Tibial nerve (tissue), 3 donors: ENCODE measurements at regions not wholly inside any gene's neighbourhood (a gene's known extent, or its start where the extent isn't known, plus 50 kb on each side); places are given as distances from the start of the nearest gene placed in this dataset.

Experiments
- POLR2A ChIP-seq, 2 donors: fragments of 450-650 bp; IDR thresholded peaks; one replicate each; pipeline ENCODE4 v1.6.1; 2017; ENCODE audit warnings: antibody characterized with exemption in 2 of 2, mild to moderate bottlenecking in 2 of 2, moderate library complexity in 2 of 2
- TF ChIP-seq, protein P1 (sequence below), 5 experiments: fragments of 200-600 bp in 3 of 5; fragments of 450-650 bp in 2 of 5; sonication (generic) in 3 of 5; IDR thresholded peaks; one replicate each; pipeline ENCODE4 v1.5.1; 2016 to 2019; ENCODE audit warnings: antibody characterized with exemption in 5 of 5, mild to moderate bottlenecking in 3 of 5, moderate library complexity in 2 of 5

GRCh38 chr6:66675906-66676305, 968.9 kb upstream of the EYS start:
- no peak for TF ChIP-seq POLR2A (IDR thresholded peaks at IDR 0.05)
- TF ChIP-seq, protein P1, sequence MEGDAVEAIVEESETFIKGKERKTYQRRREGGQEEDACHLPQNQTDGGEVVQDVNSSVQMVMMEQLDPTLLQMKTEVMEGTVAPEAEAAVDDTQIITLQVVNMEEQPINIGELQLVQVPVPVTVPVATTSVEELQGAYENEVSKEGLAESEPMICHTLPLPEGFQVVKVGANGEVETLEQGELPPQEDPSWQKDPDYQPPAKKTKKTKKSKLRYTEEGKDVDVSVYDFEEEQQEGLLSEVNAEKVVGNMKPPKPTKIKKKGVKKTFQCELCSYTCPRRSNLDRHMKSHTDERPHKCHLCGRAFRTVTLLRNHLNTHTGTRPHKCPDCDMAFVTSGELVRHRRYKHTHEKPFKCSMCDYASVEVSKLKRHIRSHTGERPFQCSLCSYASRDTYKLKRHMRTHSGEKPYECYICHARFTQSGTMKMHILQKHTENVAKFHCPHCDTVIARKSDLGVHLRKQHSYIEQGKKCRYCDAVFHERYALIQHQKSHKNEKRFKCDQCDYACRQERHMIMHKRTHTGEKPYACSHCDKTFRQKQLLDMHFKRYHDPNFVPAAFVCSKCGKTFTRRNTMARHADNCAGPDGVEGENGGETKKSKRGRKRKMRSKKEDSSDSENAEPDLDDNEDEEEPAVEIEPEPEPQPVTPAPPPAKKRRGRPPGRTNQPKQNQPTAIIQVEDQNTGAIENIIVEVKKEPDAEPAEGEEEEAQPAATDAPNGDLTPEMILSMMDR (IDR thresholded peaks at IDR 0.05): no peak
